Muscle of leg (tissue), 3 donors: ENCODE measurements at regions not wholly inside any gene's neighbourhood (a gene's known extent, or its start where the extent isn't known, plus 50 kb on each side); places are given as distances from the start of the nearest gene placed in this dataset.
"Not testable (repeated sequence)": the region's sequence is repeated elsewhere in the genome, so short reads cannot be mapped to it uniquely, and the experiment has no call there.

Experiments
- DNase-seq: peaks from one replicate; pipeline ENCODE4 v3.0.0; 2013
- H3K27ac ChIP-seq: one replicate; pipeline ENCODE4 v1.5.1; 2013; ENCODE audit warnings: mild to moderate bottlenecking, low read length, control low read depth
- H3K27me3 ChIP-seq: one replicate; pipeline ENCODE4 v1.6.1; 2013; ENCODE audit warnings: low read length; ENCODE audit not compliant: control insufficient read depth, insufficient read depth
- H3K36me3 ChIP-seq: one replicate; pipeline ENCODE4 v1.6.1; 2013; ENCODE audit warnings: low read length; ENCODE audit not compliant: control insufficient read depth, insufficient read depth
- H3K4me1 ChIP-seq: one replicate; pipeline ENCODE4 v1.6.1; 2013; ENCODE audit warnings: low read length; ENCODE audit not compliant: control insufficient read depth, insufficient read depth
- H3K4me3 ChIP-seq: one replicate; pipeline ENCODE4 v1.5.1; 2013; ENCODE audit warnings: low read length, control low read depth
- H3K9me3 ChIP-seq: replicated peaks from 2 replicates; pipeline ENCODE4 v1.6.1; 2013; ENCODE audit warnings: low read depth, low read length; ENCODE audit not compliant: control insufficient read depth
- whole genome bisulfite sequencing: methylation state at CpG from one replicate; pipeline ENCODE4 v1.1.5; 2013; ENCODE audit warnings: missing lambda C conversion rate; ENCODE audit not compliant: insufficient coverage; 5-methylcytosine and 5-hydroxymethylcytosine counted together

DNA sequence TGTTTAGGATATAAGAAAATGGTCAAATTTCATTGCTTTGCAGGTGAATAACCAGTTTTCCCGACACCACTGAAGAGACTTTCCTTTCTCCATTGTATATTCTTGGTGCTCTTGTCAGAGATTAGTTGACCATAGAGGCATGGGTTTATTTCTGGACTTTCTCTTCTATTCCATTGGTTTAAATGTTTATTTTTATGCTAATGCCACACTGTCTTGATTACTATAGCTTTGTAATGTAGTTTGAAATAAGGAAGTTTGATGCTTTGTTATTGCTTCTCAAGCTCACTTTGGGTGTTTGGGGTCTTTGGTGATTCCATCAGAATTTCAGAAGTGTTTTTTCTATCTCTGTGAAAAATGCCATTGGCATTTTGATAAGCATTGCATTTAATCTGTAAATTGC, 190.0 kb upstream of the SPRY2 start:
- Histone ChIP-seq H3K9me3 (peaks cover 3% of the 10 kb centered on the region), H3K4me1 (no peaks in the 10 kb centered on the region), H3K27me3 (no peaks in the 10 kb centered on the region), H3K27ac (no peak overlapping the region), H3K4me3 (no peak overlapping the region), H3K36me3 (no peaks in the 10 kb centered on the region)
- WGBS, result no CpG with 5 or more reads among the region's 1 CpG
- no peak for DNase-seq

DNA sequence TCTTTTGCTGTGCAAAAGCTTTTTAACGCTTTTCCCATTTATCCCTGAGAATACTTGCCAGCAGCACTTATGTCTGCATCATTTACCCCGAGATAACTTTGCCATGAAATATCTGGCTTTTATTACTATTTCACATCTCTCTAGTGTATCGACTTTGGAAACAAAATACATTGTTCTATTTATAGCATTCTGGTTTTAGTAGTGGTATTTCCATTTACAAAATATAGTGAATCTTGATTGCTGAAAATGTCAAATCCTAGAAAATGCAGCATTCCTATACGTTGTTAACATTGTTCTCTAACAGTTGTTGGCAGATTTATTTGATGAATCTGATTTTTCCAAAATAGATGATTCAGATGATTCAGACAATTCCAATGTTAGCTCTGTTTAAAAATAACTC, 189.3 kb upstream of the SPRY2 start:
- DNase-seq, result peak; percentile 76
- H3K27me3 ChIP-seq, result no peaks in the 10 kb centered on the region
- no peak overlapping the region for H3K4me3 ChIP-seq
- no peaks in the 10 kb centered on the region for H3K4me1 ChIP-seq
- WGBS, result no CpG with 5 or more reads among the region's 4 CpGs
- no peaks in the 10 kb centered on the region for H3K36me3 ChIP-seq
- H3K27ac ChIP-seq, result peak overlapping the region; percentile 21
- H3K9me3 ChIP-seq, result peaks cover 3% of the 10 kb centered on the region

DNA sequence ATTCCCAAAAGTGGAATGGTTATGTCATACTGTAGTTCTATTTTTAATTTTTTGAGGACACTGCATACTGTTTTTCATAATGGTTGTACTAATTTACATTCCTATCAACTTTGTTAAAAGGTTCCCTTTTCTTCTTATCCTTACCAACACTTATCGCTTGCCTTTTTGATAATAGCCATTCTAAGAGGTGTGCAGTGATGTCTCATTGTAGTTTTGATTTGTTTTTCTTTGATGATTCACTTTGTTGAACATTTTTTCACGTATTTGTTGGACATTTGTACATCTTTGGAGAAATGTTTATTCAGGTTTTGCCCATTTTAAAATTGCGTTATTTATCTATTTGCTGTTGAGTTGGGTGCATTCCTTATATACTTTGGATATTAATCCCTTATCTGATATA, 188.8 kb upstream of the SPRY2 start:
- peak; percentile 60 for DNase-seq
- Histone ChIP-seq H3K27ac (no peak overlapping the region), H3K4me3 (no peak overlapping the region), H3K9me3 (peaks cover 3% of the 10 kb centered on the region), H3K36me3 (no peaks in the 10 kb centered on the region), H3K4me1 (no peaks in the 10 kb centered on the region), H3K27me3 (no peaks in the 10 kb centered on the region)
- WGBS, result no CpG with 5 or more reads among the region's 3 CpGs

DNA sequence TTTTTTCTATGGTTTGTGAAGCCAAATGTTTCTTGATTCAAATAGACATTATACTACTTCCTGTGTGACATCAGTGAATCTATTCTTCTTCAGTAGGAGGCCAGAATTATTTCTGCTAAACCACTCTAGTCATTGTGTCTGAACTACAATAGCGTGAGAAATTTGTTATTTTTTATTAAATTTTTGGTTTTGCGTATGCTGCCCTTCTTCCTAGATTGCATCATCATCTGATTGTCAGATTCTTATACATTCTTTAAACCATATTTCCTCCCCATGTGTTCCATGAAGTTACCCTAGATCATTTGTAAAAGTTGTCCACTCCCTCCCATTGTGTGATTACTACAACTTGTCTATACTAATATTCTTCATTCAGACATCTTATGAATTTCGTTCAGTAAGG, 187.8 kb upstream of the SPRY2 start:
- no peak for DNase-seq
- Histone ChIP-seq H3K9me3 (peaks cover 3% of the 10 kb centered on the region), H3K36me3 (no peaks in the 10 kb centered on the region), H3K4me3 (no peak overlapping the region), H3K4me1 (no peaks in the 10 kb centered on the region), H3K27ac (no peak overlapping the region), H3K27me3 (no peaks in the 10 kb centered on the region)
- WGBS, result no CpG with 5 or more reads among the region's 3 CpGs

DNA sequence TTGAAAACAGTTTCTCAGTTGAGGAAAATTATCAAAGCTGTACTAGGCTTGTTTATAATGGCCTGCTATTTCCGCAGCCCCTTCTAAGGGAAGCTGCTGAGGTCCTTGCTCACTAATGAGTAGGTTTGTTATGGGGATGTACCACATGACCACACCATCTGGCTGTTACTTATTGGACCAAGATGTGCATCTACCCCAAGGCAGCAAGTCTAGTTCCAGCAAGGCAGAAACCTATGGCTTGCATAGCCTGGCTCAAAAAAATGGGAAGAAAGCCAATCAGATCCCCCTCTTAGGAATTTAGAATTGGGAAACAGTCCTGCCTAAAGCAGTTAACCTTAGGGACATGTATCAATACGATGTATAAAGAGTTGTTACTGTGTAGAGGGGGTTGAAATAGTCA, 186.5 kb upstream of the SPRY2 start:
- H3K27me3 ChIP-seq, result no peaks in the 10 kb centered on the region
- DNase-seq, result peak; percentile 21
- H3K4me3 ChIP-seq, result no peak overlapping the region
- H3K36me3 ChIP-seq, result no peaks in the 10 kb centered on the region
- 40% methylated on average over 1 of the region's 2 CpGs for WGBS
- no peaks in the 10 kb centered on the region for H3K4me1 ChIP-seq
- no peak overlapping the region for H3K27ac ChIP-seq
- H3K9me3 ChIP-seq, result peaks cover 3% of the 10 kb centered on the region

DNA sequence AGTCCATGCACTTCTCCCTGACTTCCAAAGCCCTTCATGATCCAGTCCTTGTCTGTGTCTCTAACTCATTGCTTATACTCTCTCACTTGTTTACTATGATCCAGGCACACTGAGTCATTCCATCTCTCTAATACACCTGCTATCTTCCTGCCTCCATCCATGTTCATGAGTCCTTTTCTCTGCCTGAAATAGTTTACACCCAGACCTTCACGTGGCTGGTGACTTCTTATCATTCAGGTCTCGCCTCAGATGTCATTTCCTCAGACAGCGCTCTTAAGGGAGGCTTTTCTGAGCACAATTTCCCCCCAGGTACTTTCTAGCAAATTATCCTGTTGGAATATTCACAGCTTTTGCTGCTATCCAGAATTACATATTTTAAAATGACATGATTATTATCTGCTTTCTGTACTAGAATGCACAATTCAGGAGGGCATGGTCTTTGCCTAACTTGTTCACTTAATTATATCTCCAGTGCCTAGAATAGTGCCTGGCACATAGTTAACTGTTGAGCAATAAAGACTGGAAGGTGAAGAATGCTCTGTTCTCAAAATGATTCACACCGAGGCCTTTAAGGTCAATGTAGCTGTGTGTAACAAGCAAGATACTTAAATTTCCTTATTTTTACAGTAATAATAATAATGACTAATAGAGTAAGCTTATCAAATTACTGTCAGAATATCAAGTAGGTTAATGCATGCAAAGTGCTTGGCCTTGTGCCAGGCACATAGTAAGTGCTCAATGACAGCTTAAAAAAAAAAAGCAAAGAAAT, 183.7 kb upstream of the SPRY2 start:
- Histone ChIP-seq H3K27me3 (no peaks in the 10 kb centered on the region), H3K27ac (no peak overlapping the region)

DNA sequence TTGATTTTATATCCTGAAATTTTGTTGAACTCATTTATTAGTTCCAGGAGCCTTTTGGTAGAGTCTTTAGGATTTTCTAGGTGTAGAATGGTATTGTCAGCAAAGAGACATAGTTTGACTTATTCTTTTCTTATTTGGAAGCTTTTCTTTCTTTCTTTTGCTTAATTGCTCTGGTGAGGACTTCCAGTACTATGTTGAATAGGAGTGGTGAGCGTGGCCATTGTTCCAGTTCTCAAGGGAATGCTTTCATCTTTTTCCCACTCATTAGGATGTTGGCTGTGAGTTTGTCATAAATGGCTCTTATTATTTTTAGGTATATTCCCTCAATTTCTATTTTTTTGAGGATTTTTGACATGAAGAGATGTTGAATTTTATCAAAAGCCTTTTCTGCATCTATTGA, 182.2 kb upstream of the SPRY2 start:
- no peaks in the 10 kb centered on the region for H3K27me3 ChIP-seq
- whole genome bisulfite sequencing, result no CpG with 5 or more reads among the region's 1 CpG

More for the DNA sequence above, 183.7 kb upstream of the SPRY2 start:
- no peak overlapping the region for H3K4me3 ChIP-seq
- no peaks in the 10 kb centered on the region for H3K36me3 ChIP-seq
- WGBS, result 75% methylated on average over 3 of the region's 4 CpGs
- H3K9me3 ChIP-seq, result no peaks in the 10 kb centered on the region
- H3K4me1 ChIP-seq, result no peaks in the 10 kb centered on the region
- no peak for DNase-seq

DNA sequence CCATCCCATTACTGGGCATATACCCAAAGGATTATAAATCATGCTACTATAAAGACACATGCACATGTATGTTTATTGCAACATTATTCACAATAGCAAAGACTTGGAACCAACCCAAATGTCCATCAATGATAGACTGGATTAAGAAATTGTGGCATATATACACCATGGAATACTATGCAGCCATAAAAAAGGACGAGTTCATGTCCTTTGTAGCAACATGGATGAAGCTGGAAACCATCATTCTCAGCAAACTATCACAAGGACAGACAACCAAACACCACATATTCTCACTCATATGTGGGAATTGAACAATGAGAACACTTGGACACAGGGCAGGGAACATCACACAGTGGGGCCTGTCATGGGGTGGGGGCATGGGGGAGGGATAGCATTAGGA, 181.5 kb upstream of the SPRY2 start:
- H3K4me3 ChIP-seq, H3K27me3 ChIP-seq, DNase-seq, H3K9me3 ChIP-seq, H3K4me1 ChIP-seq, H3K27ac ChIP-seq, H3K36me3 ChIP-seq: not testable (repeated sequence)
- no CpG with 5 or more reads among the region's 1 CpG for WGBS

More for the DNA sequence above, 182.2 kb upstream of the SPRY2 start:
- no peak overlapping the region for H3K4me3 ChIP-seq
- no peaks in the 10 kb centered on the region for H3K4me1 ChIP-seq
- no peak overlapping the region for H3K27ac ChIP-seq
- H3K36me3 ChIP-seq, result no peaks in the 10 kb centered on the region
- no peak for DNase-seq
- H3K9me3 ChIP-seq, result no peaks in the 10 kb centered on the region

DNA sequence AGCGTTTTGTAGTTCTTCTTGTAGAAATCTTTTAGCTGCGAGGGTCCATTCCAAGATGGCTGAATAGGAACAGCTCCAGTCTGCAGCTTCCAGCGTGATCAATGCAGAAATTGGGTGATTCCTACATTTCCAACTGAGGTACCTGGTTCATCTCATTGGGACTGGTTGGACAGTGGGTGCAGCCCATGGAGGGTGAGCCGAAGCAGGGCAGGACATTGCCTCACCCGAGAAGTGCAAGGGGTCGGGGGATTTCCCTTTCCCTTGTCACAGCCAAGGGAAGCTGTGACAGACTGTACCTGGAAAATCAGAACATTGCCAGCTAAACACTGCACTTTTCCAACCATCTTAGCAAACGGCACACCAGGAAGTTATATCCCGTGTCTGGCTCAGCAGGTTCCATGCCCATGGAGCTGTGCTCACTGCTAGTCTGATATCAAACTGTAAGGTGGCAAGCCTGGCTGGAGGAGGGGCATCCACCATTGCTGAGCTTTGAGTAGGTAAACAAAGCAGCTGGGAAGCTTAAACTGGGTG, 176.0 kb upstream of the SPRY2 start:
- Histone ChIP-seq H3K36me3 (no peaks in the 10 kb centered on the region), H3K27ac (no peak overlapping the region), H3K27me3 (no peaks in the 10 kb centered on the region), H3K4me3 (no peak overlapping the region), H3K4me1 (no peaks in the 10 kb centered on the region), H3K9me3 (no peaks in the 10 kb centered on the region)
- WGBS, result 93% methylated on average over 6 of the region's 8 CpGs
- DNase-seq, result no peak

DNA sequence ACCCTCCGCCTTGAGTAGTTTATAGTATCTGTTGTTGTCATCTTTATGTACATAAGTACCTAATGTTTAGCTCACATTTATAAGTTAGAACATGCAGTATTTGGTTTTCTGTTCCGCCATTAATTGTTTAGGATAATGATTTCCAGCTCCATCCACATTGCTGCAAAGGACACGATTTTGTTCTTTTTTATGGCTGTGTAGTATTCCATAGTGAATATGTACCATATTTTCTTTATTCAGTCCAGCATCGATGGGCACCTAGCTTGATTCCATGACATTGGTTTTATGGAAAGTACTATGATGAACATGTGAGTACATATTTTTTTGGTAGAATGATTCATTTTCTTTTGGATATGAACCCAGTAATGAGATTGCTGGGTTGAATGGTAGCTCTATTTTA, 174.4 kb upstream of the SPRY2 start:
- Histone ChIP-seq H3K27ac (no peak overlapping the region), H3K36me3 (no peaks in the 10 kb centered on the region), H3K4me1 (no peaks in the 10 kb centered on the region), H3K27me3 (no peaks in the 10 kb centered on the region), H3K4me3 (no peak overlapping the region), H3K9me3 (no peaks in the 10 kb centered on the region)
- no CpG with 5 or more reads among the region's 4 CpGs for WGBS
- no peak for DNase-seq
